ENCODE measurements at regions not wholly inside any gene's neighbourhood (a gene's known extent, or its start where the extent isn't known, plus 50 kb on each side); places are given as distances from the start of the nearest gene placed in this dataset.

- no peak for DNase-seq
These were observed 602.4 kb downstream of the AJAP1 start for GRCh38 chr1:5256793-5257192.

GRCh38 chr1:5254975-5255374 is 600.6 kb downstream of the AJAP1 start:
- no peak for DNase-seq

GRCh38 chr1:5254131-5254725 is 599.8 kb downstream of the AJAP1 start:
- no peak for DNase-seq

GRCh38 chr1:5253036-5253435 is 598.6 kb downstream of the AJAP1 start:
- no peak for DNase-seq

- no peak for DNase-seq
These were observed 595.9 kb downstream of the AJAP1 start for GRCh38 chr1:5250336-5250735.

- no peak for DNase-seq
These were observed 590.9 kb downstream of the AJAP1 start for GRCh38 chr1:5245348-5245747.

GRCh38 chr1:5244631-5245285 is 590.3 kb downstream of the AJAP1 start:
- DNase-seq: no peak

- DNase-seq: no peak
These were observed 588.4 kb downstream of the AJAP1 start for GRCh38 chr1:5242850-5243249.

GRCh38 chr1:5239911-5240310 is 585.5 kb downstream of the AJAP1 start:
- no peak for DNase-seq

- DNase-seq: no peak
These were observed 584.1 kb downstream of the AJAP1 start for GRCh38 chr1:5238351-5239130.

- no peak for DNase-seq
These were observed 581.0 kb downstream of the AJAP1 start for GRCh38 chr1:5235355-5235899.

GRCh38 chr1:5232537-5232936 is 578.1 kb downstream of the AJAP1 start:
- DNase-seq: no peak

GRCh38 chr1:5231541-5232315 is 577.3 kb downstream of the AJAP1 start:
- no peak for DNase-seq

GRCh38 chr1:5227114-5227513 is 572.7 kb downstream of the AJAP1 start:
- DNase-seq: no peak

GRCh38 chr1:5225707-5226704 is 571.6 kb downstream of the AJAP1 start:
- DNase-seq: no peak

GRCh38 chr1:5223206-5223605 is 568.8 kb downstream of the AJAP1 start:
- no peak for DNase-seq

- DNase-seq: no peak
These were observed 568.2 kb downstream of the AJAP1 start for GRCh38 chr1:5222626-5223025.

GRCh38 chr1:5221451-5221850 is 567.0 kb downstream of the AJAP1 start:
- DNase-seq: no peak

GRCh38 chr1:5220821-5221220 is 566.4 kb downstream of the AJAP1 start:
- DNase-seq: no peak

- DNase-seq: no peak
These were observed 566.0 kb downstream of the AJAP1 start for GRCh38 chr1:5220421-5220820.

- no peak for DNase-seq
These were observed 545.6 kb downstream of the AJAP1 start for GRCh38 chr1:5200006-5200405.

GRCh38 chr1:5198328-5198727 is 543.9 kb downstream of the AJAP1 start:
- DNase-seq: no peak

Data from NCI-H1694 treated with DMSO at 0.1 percent for 48 hours (cell line).